ENCODE measurements at regions not wholly inside any gene's neighbourhood (a gene's known extent, or its start where the extent isn't known, plus 50 kb on each side); places are given as distances from the start of the nearest gene placed in this dataset.
"Not testable (repeated sequence)": the region's sequence is repeated elsewhere in the genome, so short reads cannot be mapped to it uniquely, and the experiment has no call there.

DNA sequence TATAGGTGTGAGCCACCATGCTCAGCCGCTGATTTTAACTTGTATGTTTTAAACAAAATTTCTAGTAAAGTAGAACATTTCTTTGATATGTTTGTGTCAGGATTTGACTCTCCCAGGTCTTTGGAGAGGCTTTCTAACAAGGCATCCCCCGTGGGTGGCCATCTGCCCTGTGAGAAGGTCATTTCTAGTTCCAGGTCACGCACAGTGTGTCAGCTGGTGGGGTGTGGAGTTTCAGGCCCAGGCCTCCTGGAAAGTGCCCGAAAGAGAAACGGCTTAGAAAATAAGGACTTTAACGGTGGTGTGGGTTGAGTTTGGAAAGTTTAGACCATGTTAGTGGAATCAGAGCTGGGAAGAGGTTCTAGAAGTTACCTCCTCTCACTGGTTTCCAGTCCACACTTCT is 61.0 kb downstream of the SPDYE17 start:
- not testable (repeated sequence) for DNase-seq (ENCODE audit: low read depth)

DNA sequence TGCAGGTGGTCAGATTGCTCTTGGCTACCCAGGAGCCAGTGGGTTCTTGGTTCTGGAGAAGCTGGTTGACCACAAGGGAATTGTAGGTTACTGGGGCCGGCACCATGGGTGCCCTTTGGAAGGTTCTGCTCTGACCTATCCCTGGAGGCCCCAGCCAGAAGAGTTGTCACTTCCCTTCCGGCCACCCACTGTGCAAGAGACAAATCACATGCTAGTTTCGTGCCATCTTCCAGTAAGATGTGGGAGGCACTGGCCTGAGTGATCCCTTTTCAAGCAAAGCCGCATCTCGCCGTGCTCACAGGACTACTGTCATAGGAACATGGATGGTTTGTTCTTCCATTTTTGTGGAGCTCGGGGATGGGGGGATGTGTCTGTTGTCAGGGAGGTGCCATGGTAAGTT is 62.3 kb downstream of the SPDYE17 start:
- DNase-seq (ENCODE audit: low read depth), result not testable (repeated sequence)

DNA sequence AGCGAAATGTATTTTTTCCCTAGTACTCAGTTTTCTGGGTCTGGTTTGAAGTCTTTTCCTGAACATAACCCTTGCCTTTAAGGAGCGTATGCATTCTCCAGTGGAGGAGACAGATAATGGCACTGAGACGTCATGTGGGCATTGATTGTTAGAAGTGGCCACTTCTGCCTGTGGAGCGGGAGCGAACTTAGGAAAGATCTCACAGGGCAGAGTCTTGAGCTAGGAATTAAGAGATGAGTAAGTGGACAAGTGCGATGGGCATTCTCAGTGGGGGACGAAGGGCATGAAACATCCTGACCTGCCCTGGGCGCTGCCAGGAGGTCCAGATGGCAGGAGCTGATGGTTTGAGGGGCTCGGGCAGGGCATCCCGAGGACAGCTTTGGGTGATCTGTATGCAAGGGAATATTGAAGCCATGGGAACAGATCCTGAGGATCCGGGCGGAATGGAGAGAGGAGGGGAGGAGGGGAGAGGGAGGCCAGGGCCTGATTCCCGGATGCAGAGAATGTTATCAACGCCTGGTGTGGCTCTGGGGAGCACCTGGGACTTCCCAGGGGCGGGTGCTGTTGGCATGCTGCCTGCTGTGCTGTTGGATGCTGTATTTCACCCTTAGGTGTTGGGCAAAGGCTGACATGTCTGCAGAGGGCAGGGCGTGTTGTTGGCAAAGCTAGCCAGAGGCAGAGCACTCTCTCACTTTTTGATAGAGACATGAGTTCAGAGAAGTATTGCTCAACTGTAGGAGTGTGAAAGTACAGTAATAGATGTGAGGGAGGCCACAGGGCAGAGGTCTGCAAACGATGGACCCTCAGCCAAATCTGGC is 66.2 kb downstream of the SPDYE17 start:
- DNase-seq (ENCODE audit: low read depth), result not testable (repeated sequence)

DNA sequence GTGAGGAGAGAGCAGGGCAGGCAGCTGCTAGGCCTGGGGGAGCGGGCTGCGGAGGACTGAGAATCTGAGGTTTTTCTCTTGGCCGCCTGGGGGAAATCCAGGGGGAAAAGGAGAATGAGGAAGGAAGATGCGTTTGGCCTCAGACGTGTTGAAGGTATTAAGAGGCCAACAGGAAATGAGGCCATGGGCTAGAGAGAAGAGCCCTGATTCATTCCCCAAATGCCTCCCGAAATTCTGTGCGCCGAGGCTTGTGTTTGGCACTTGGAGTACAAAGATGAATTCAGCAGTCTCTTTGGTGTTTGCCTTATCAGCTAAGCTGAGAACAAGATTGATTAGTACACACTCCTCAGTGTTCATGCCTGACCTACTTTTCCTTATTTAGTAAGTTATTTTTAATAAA is 68.1 kb downstream of the SPDYE17 start:
- DNase-seq (ENCODE audit: low read depth), result not testable (repeated sequence)

- DNase-seq (ENCODE audit: low read depth), result not testable (repeated sequence)
Observed at GRCh38 chr7:76963061-76963460, 69.1 kb downstream of the SPDYE17 start.

GRCh38 chr7:76960400-76960986 is 71.7 kb downstream of the SPDYE17 start:
- DNase-seq (ENCODE audit: low read depth), result not testable (repeated sequence)

DNA sequence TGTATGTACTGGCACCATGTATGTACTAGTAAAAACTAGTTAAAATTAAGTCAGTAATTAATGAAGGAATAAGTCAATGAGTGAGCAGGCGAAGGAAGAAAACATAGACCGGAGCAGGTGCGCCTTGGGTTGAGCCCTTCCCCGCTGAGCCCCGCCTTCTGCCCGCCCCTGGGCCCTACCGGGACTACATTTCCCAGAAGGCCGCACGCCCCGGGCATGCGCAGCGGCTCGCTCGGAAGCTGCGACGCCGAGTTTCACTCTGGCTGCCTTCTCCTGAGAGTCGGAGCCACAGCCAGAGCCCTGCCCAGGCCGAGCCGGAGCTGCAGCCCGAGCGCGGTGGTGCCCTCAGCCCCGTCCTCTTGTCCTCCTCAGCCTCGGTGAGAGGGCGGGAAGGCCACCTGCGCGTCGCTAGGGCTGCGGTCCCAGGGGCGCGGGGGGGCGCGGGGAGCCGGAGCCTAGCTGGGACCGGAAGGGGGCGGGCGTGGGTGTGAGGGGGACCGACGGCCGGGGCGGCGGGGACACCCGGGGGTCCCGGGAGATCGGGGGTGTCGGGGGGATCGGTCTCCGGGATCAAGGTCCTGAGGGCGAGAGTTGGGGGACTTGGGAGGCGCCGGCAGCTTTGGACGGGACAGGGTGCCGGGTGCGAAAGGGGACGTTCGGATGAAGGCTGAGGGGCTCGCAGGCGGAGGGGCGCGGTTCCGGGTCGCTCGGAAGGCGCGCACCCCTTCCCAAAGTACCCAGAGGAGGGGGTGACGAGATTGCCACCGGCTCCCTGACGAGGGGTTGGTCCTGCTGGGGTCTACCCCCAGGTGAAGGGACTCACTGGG is 72.4 kb downstream of the SPDYE17 start:
- DNase-seq (ENCODE audit: low read depth), result not testable (repeated sequence)

DNA sequence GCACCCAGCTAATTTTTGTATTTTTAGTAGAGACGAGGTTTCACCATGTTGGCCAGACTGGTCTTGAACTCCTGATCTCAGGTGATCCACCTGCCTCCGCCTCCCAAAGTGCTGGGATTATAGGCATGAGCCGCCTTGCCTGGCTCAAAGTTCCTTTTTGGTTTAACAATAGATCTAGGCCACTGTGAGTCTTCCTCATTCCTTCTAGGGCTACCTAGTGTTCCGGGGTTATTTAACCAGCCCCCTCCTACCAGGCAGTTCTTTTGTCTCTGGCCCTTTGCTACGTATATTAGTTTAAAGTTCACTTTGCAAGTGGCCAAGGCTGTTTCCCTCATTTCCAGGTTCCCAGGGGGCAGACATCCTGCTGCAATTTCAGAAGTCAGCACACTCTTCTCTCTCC is 75.6 kb downstream of the SPDYE17 start:
- not testable (repeated sequence) for DNase-seq (ENCODE audit: low read depth)

- DNase-seq (ENCODE audit: low read depth), result not testable (repeated sequence)
Observed at GRCh38 chr7:76955124-76955523, 77.0 kb downstream of the SPDYE17 start.

- not testable (repeated sequence) for DNase-seq (ENCODE audit: low read depth)
Observed at GRCh38 chr7:76944603-76945002, 87.6 kb downstream of the SPDYE17 start.

DNA sequence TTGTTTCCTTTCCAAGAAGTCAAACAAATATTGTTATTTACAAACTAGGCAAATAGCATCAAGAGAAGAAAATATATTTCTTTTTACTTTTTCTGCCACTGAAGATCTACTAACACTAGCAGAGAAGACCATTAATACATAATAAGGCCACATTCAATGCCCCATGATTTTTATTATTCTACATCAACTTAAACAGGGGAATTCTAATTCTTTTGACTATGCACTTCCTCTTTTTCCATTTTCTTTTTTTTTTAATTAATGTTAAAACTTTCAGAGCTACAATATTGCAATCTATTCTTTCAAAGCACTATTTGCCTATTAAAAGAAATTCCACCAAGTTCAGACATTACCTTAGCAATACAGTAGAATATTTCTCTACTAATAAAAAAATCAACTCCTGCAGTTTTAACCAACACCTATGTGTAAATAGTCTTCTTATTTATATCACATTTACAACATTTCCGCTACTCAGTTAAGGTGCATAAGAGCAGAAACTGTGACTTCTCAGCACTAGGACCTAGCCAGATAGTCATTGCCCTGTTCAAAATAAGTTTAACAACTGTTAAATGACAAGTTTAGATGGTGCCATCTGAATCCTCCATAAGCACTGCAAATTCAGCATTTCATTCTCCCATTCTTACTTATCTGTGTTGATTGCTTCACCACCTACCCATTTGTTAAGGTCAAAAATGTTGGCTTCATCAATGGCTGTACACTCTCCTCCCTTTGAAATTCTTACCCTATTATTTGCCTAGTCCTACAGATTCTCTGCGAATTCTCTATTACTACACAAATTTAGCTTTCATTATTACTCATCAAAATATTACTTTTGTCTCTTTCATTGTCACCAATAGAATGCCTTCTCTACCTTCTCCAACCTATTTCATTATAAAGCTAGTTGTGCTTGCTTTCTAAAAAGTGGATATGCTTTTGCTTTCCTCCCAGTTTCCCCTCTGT is 90.1 kb downstream of the SPDYE17 start:
- DNase-seq (ENCODE audit: low read depth), result not testable (repeated sequence)

- DNase-seq (ENCODE audit: low read depth), result not testable (repeated sequence)
Observed at GRCh38 chr7:76937781-76938180, 94.4 kb downstream of the SPDYE17 start.

DNA sequence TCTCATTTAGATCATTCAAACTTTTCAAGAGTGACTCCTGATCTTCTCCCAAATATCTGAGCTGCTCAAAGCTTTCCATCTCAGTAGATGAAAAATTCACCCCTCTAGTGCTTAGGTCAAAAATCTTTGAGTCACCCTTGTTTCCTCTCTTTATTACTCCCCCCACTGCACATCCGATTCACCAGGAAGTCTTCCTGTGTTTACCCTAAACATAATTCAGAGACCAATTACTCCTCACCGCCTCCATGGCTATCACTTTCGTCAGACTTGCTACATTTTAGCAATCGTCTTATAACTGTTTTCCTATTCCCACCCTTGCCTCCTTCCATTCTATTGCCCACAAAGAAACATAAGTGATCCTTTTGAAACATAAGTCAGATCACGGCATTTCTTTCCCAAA is 94.8 kb downstream of the SPDYE17 start:
- DNase-seq (ENCODE audit: low read depth), result not testable (repeated sequence)

DNA sequence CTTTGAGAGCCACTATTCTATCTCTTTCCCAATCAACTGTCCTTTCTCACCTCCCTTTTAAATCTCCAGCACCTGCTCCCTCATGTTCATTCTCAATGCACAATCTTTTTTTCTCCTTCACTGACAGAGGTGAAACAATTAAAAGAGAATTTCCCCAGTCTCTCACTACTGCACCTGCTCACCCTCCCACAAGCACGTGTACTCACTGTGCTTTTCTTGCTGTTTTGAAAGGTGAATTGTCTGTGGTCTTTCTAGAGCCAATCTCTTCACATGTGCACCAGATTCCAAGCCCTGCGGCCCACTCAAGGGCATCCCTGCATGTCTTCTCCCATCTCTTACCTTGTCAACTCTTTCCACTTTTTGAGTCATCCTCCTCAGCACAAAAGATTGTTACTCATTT is 95.8 kb downstream of the SPDYE17 start:
- not testable (repeated sequence) for DNase-seq (ENCODE audit: low read depth)

DNA sequence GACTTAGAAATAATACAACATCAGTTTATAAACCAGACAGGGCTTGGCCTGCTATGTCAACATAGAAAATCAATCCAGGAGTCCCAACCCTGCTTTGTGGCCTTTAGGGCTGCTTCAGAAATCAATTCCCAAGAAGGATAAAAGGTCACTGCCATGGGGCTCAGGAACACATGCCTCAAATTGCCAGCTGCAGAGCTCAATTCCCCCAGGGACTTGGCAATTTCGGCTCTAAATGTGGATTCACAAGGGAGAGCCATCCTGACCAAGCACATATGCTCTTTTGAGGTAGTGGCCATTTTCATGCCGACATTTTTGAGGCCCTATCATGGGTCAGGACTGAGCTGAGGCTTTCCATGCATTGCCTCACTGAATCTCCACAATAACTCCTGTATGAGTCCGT is 97.5 kb downstream of the SPDYE17 start:
- not testable (repeated sequence) for DNase-seq (ENCODE audit: low read depth)

DNA sequence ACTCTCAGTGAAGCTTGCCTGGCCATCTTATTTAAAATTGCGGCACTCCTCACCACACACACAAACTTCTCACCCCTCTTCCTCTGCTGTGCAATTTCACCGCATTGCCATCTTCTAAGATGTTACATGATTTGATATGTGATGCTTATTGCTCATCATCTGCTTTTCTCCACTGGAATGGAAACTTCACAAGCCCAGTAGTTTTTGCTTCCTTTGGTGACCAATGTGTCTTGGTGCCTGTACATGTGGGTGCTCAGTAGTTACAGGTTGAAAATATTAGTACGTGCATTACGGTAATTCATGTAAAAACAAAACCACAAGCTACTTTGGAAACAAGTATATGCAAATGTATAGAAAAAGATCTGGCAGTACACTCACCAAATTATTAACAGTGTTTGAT is 99.2 kb downstream of the SPDYE17 start:
- DNase-seq (ENCODE audit: low read depth), result not testable (repeated sequence)

GRCh38 chr7:76931441-76931840 is 100.7 kb downstream of the SPDYE17 start:
- not testable (repeated sequence) for DNase-seq (ENCODE audit: low read depth)

- DNase-seq (ENCODE audit: low read depth), result not testable (repeated sequence)
Observed at GRCh38 chr7:76930416-76930815, 101.7 kb downstream of the SPDYE17 start.

- DNase-seq (ENCODE audit: low read depth), result not testable (repeated sequence)
Observed at GRCh38 chr7:76928751-76929150, 103.4 kb downstream of the SPDYE17 start.

GRCh38 chr7:76927741-76928393 is 104.3 kb downstream of the SPDYE17 start:
- not testable (repeated sequence) for DNase-seq (ENCODE audit: low read depth)

DNA sequence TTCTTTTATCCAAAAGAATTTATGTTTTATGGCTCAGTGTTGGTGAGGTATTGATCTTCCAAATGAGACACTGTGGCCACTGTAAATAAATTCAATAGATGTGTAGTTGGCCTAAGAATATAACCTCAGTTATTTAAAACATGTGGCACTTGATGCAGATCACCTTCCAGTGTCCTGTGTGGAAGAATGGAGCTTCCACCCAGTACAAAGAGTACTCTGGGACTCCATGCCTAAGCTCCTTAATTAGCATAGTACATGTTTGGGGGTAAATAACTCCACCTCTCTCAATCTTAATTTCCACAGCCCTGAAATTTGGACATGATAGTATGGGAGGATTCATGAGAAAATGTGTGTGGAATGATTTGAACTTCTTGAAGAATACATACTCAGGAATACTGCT is 105.7 kb downstream of the SPDYE17 start:
- not testable (repeated sequence) for DNase-seq (ENCODE audit: low read depth)
